Spleen (tissue), 7 donors: ENCODE measurements at regions not wholly inside any gene's neighbourhood (a gene's known extent, or its start where the extent isn't known, plus 50 kb on each side); places are given as distances from the start of the nearest gene placed in this dataset.
"Not testable (repeated sequence)": the region's sequence is repeated elsewhere in the genome, so short reads cannot be mapped to it uniquely, and the experiment has no call there.

Source experiments
- POLR2A ChIP-seq, 3 donors: fragments of 450-650 bp; IDR thresholded peaks; one replicate each; pipeline ENCODE4 v1.5.1; 2017; ENCODE audit warnings: antibody characterized with exemption in 3 of 3, mild to moderate bottlenecking in 1 of 3
- POLR2AphosphoS5 ChIP-seq, 3 donors: sonication (generic); formaldehyde crosslinking; IDR thresholded peaks; one replicate each; pipeline ENCODE4 v1.5.1; 2017; ENCODE audit warnings: antibody characterized with exemption in 3 of 3
- TF ChIP-seq, protein P1 (sequence below), 11 experiments: fragments of 200-600 bp in 7 of 11; fragments of 450-650 bp in 4 of 11; sonication (generic) in 4 of 11; IDR thresholded peaks in 8 of 11; conservative IDR thresholded peaks in 3 of 11; 1 replicate in 7 of 11; 2 replicates in 4 of 11; pipeline versions ENCODE4 v1.4.0 to v1.8.0; 2016 to 2021; ENCODE audit warnings: antibody characterized with exemption in 11 of 11, inconsistent platforms in 4 of 11, mild to moderate bottlenecking in 1 of 11
- donor health status: DM: no; HTN: no; CAD: no; lungs with moderate emphysema.
- donor health status: DM: no; HTN: no; CAD: no.
- donor health status: DM: no; HTN: no; CAD: no.

DNA sequence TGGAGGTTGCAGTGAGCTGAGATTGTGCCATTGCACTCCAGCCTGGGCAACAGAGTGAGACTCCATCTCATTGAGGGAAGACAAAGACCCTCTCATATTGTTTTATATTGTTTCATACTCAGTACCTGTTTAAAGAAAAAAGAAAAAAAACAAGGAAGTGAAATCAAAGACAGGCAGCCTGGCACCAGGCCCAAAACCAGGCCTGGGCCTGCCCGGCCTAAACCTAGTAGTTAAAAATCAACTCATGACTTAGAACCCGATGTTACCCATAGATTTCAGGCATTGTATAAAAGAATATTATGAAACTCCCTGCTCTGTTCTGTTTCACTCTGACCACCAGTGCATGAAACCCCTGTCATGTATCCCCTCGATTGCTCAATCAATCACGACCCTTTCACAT lies 50.2 kb upstream of the GOLGA8O start:
- not testable (repeated sequence) for TF ChIP-seq POLR2A, POLR2AphosphoS5 (IDR thresholded peaks at IDR 0.05)
- TF ChIP-seq, protein P1, sequence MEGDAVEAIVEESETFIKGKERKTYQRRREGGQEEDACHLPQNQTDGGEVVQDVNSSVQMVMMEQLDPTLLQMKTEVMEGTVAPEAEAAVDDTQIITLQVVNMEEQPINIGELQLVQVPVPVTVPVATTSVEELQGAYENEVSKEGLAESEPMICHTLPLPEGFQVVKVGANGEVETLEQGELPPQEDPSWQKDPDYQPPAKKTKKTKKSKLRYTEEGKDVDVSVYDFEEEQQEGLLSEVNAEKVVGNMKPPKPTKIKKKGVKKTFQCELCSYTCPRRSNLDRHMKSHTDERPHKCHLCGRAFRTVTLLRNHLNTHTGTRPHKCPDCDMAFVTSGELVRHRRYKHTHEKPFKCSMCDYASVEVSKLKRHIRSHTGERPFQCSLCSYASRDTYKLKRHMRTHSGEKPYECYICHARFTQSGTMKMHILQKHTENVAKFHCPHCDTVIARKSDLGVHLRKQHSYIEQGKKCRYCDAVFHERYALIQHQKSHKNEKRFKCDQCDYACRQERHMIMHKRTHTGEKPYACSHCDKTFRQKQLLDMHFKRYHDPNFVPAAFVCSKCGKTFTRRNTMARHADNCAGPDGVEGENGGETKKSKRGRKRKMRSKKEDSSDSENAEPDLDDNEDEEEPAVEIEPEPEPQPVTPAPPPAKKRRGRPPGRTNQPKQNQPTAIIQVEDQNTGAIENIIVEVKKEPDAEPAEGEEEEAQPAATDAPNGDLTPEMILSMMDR (IDR thresholded peaks at IDR 0.05 in 8 of 11, conservative IDR thresholded peaks at IDR 0.05 in 3 of 11), result not testable (repeated sequence)
